ENCODE measurements at regions not wholly inside any gene's neighbourhood (a gene's known extent, or its start where the extent isn't known, plus 50 kb on each side); places are given as distances from the start of the nearest gene placed in this dataset.

DNA sequence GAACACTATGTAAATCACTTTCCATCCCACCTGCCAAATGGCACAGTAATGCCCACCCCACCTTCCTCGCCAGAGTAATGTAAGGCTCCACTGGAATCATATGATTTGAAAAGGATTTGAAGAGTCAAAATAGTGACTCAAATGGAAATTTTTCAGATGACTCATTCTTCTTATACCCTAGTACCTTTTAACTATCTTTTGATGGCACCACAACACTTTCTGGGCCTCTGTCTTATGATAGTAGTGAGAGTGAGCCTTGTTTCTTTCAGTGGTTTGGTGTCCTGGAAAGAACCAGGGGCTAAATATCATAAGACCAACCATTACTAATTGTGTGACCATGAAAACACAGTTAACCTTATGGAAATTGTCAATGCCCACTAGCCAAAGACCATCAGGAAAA is 235.4 kb upstream of the SLC14A2 start:
- Histone ChIP-seq H3K9me3 (no peaks in the 10 kb centered on the region), H3K27me3 (no peaks in the 10 kb centered on the region), H3K36me3 (no peaks in the 10 kb centered on the region), H3K4me3 (ENCODE audit: low read depth, low read length) (no peak overlapping the region), H3K4me1 (no peaks in the 10 kb centered on the region)
- DNase-seq, result no peak
- TF ChIP-seq, protein P1, sequence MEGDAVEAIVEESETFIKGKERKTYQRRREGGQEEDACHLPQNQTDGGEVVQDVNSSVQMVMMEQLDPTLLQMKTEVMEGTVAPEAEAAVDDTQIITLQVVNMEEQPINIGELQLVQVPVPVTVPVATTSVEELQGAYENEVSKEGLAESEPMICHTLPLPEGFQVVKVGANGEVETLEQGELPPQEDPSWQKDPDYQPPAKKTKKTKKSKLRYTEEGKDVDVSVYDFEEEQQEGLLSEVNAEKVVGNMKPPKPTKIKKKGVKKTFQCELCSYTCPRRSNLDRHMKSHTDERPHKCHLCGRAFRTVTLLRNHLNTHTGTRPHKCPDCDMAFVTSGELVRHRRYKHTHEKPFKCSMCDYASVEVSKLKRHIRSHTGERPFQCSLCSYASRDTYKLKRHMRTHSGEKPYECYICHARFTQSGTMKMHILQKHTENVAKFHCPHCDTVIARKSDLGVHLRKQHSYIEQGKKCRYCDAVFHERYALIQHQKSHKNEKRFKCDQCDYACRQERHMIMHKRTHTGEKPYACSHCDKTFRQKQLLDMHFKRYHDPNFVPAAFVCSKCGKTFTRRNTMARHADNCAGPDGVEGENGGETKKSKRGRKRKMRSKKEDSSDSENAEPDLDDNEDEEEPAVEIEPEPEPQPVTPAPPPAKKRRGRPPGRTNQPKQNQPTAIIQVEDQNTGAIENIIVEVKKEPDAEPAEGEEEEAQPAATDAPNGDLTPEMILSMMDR (IDR thresholded peaks at IDR 0.05; ENCODE audit: low read depth, low read length), result no peak

DNA sequence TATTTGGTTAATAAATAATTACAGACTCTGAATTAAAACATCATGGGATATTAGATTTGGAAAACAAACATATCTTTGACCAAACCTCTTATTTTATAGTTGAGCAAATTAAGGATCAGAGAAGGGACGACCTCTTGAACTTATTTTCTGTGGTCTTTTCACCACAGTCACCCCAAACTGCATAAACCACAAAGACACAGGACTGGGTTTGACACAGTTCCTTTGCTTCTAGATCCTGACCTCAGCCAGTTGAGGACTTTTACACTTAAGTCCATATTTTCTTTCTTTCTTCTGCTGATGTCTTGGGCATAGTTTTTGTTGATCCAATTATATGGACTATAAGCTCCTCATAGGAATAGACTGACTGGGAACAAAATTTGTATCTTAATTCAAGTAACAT is 234.0 kb upstream of the SLC14A2 start:
- Histone ChIP-seq H3K4me1 (no peaks in the 10 kb centered on the region), H3K27me3 (no peaks in the 10 kb centered on the region), H3K9me3 (no peaks in the 10 kb centered on the region), H3K4me3 (ENCODE audit: low read depth, low read length) (no peak overlapping the region), H3K36me3 (no peaks in the 10 kb centered on the region)
- TF ChIP-seq, protein P1 (IDR thresholded peaks at IDR 0.05; ENCODE audit: low read depth, low read length), result no peak
- no peak for DNase-seq

DNA sequence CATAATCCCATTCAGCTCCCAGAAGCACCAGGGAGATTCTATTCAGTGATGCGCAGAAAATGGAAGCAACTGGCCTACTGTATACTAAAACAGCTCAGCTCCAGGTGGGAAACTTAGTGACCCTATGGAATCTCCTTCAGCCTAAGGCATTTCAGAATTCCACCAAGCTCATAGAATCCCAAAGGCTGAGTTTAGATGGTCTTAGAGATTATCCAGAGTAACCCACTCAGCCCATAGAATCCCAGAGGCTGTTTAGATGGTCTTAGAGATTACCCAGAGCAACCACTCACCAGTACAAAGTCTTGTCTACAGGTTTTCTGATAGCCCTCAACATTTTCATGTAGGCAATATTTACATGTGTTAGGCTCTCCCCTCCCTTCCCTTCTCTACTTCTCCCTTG is 232.0 kb upstream of the SLC14A2 start:
- no peak for DNase-seq
- Histone ChIP-seq H3K4me1 (no peaks in the 10 kb centered on the region), H3K4me3 (ENCODE audit: low read depth, low read length) (no peak overlapping the region), H3K27me3 (no peaks in the 10 kb centered on the region), H3K9me3 (no peaks in the 10 kb centered on the region), H3K36me3 (no peaks in the 10 kb centered on the region)
- TF ChIP-seq, protein P1 (IDR thresholded peaks at IDR 0.05; ENCODE audit: low read depth, low read length), result no peak

DNA sequence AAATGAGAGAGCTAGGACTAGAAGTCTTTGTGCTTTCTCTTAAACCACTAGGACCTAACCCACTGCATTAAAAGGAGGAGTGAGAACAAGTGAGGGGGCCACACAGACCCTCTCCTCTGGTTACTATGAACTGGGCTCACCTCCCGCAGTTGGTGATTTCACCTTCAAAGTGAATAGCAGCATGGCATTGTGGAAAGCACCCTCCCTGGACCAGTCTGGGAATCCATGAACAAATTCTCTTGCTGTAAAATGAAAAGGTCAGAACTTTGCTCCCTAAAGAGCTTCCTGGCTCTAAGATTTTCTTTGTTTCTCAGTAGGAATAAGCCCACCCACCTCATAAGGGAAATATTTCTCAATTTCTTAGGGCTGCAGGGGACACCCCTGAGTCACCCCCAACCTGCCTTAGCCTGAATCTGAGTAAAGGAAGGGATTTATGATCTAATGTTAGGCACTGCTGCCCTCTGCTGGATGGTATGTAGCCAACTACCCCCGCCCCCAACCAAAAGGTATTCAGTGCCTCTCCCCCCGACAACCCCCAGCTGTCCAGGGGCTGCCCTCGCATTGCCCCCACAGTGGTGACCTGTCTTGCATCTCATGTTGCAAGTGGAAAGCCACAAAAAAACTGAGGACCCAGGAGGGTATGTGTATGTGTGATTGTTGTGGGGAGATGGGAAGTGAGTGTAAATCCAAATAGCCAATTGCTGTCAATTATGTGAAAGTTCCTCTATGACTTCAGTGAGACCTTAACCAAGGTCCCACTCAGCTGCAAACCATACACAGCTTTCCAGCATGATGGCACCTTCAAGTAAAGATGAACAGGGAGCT is 230.9 kb upstream of the SLC14A2 start:
- DNase-seq, result peak; percentile 28
- H3K4me1 ChIP-seq, result no peaks in the 10 kb centered on the region
- no peaks in the 10 kb centered on the region for H3K9me3 ChIP-seq
- no peaks in the 10 kb centered on the region for H3K36me3 ChIP-seq
- TF ChIP-seq, protein P1 (IDR thresholded peaks at IDR 0.05; ENCODE audit: low read depth, low read length), result peak; percentile 58
- no peak overlapping the region for H3K4me3 ChIP-seq (ENCODE audit: low read depth, low read length)
- H3K27me3 ChIP-seq, result no peaks in the 10 kb centered on the region

DNA sequence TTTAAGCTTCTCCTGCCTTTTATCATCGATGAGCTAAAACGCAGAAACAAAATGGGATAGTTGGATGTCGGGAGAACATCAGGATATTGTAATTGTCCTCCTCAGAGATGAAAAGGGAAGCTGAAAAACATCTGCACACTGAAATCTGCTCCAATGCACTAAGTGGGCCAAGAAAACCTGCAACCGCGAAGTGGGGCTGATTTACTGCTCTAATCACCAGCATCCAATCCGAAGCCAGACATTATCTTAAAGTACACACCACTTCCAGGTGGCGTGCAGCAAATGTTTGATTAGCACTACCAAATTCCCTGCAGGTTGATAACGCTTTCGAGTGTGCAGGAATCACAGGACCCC is 230.3 kb upstream of the SLC14A2 start:
- no peak for DNase-seq
- H3K27me3 ChIP-seq, result no peaks in the 10 kb centered on the region
- TF ChIP-seq, protein P1 (IDR thresholded peaks at IDR 0.05; ENCODE audit: low read depth, low read length), result no peak
- no peaks in the 10 kb centered on the region for H3K9me3 ChIP-seq
- H3K4me3 ChIP-seq (ENCODE audit: low read depth, low read length), result no peak overlapping the region
- no peaks in the 10 kb centered on the region for H3K4me1 ChIP-seq
- no peaks in the 10 kb centered on the region for H3K36me3 ChIP-seq

DNA sequence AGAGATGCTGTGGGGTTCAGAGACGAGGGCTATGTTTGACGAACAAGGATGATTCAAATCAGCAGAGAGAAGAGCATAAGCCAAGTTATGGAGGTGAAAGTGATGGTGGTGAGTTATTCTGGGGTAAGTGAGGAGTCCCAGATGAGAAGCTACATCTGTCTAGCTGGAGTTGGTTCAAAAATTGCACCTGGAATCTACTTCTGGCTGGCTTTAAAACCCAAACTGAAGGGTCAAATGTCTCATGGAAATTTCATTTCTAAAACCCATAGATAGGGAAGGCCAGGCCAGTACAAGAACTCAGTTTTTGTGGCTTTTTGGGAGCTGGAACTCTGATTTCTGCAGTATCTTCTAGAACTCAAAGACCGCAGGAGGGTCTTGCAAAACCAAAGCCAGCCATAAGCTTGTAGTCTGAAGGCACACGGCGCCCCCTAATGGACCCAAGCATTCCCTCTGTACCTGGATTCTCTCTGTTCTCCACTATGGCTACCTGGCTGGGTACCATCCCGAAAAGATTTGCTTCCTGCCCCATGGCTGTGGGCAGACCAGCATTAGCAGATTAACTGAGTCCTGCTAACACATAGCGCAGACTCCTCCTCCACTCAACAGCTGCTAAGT is 229.1 kb upstream of the SLC14A2 start:
- Histone ChIP-seq H3K36me3 (no peaks in the 10 kb centered on the region), H3K27me3 (no peaks in the 10 kb centered on the region), H3K4me3 (ENCODE audit: low read depth, low read length) (no peak overlapping the region), H3K4me1 (no peaks in the 10 kb centered on the region), H3K9me3 (no peaks in the 10 kb centered on the region)
- peak; percentile 28 for DNase-seq
- TF ChIP-seq, protein P1 (IDR thresholded peaks at IDR 0.05; ENCODE audit: low read depth, low read length), result peak; percentile 57

All from BE2C (cell line).